ENCODE measurements at regions not wholly inside any gene's neighbourhood (a gene's known extent, or its start where the extent isn't known, plus 50 kb on each side); places are given as distances from the start of the nearest gene placed in this dataset.
"Not testable (repeated sequence)": the region's sequence is repeated elsewhere in the genome, so short reads cannot be mapped to it uniquely, and the experiment has no call there.

- no peak for DNase-seq (ENCODE audit: low read depth, low spot score)
- in situ Hi-C loops (cut with HindIII; ENCODE audit: low pct_unique_long_range_greater_than_20kb, low sequenced_read_pairs) = no loop called here
Observed at GRCh38 chr7:23927709-23928417, 217.8 kb downstream of the STK31 start.

GRCh38 chr7:23928418-23928775, 218.4 kb downstream of the STK31 start:
- in situ Hi-C loops (cut with HindIII; ENCODE audit: low pct_unique_long_range_greater_than_20kb, low sequenced_read_pairs) = no loop called here
- DNase-seq (ENCODE audit: low read depth, low spot score) = no peak

- in situ Hi-C loops (cut with HindIII; ENCODE audit: low pct_unique_long_range_greater_than_20kb, low sequenced_read_pairs) = no loop called here
- no peak for DNase-seq (ENCODE audit: low read depth, low spot score)
Observed at GRCh38 chr7:23930312-23930711, 220.3 kb downstream of the STK31 start.

GRCh38 chr7:23931633-23932032, 221.6 kb downstream of the STK31 start:
- DNase-seq (ENCODE audit: low read depth, low spot score) = no peak
- in situ Hi-C loops (cut with HindIII; ENCODE audit: low pct_unique_long_range_greater_than_20kb, low sequenced_read_pairs) = no loop called here

- no peak for DNase-seq (ENCODE audit: low read depth, low spot score)
- in situ Hi-C loops (cut with HindIII; ENCODE audit: low pct_unique_long_range_greater_than_20kb, low sequenced_read_pairs) = no loop called here
Observed at GRCh38 chr7:23938215-23938614, 228.2 kb downstream of the STK31 start.

GRCh38 chr7:23938937-23939552, 229.0 kb downstream of the STK31 start:
- peak; percentile 85 for DNase-seq (ENCODE audit: low read depth, low spot score)
- in situ Hi-C loops (cut with HindIII; ENCODE audit: low pct_unique_long_range_greater_than_20kb, low sequenced_read_pairs) = no loop called here

GRCh38 chr7:23939747-23940146, 229.7 kb downstream of the STK31 start:
- in situ Hi-C loops (cut with HindIII; ENCODE audit: low pct_unique_long_range_greater_than_20kb, low sequenced_read_pairs); DNase-seq (ENCODE audit: low read depth, low spot score): not testable (repeated sequence)

- in situ Hi-C loops (cut with HindIII; ENCODE audit: low pct_unique_long_range_greater_than_20kb, low sequenced_read_pairs) = no loop called here
- no peak for DNase-seq (ENCODE audit: low read depth, low spot score)
Observed at GRCh38 chr7:23941551-23941950, 231.5 kb downstream of the STK31 start.

GRCh38 chr7:23942032-23942431, 232.0 kb downstream of the STK31 start:
- in situ Hi-C loops (cut with HindIII; ENCODE audit: low pct_unique_long_range_greater_than_20kb, low sequenced_read_pairs) = no loop called here
- DNase-seq (ENCODE audit: low read depth, low spot score) = no peak

GRCh38 chr7:23944131-23944530, 234.1 kb downstream of the STK31 start:
- in situ Hi-C loops (cut with HindIII; ENCODE audit: low pct_unique_long_range_greater_than_20kb, low sequenced_read_pairs) = no loop called here
- no peak for DNase-seq (ENCODE audit: low read depth, low spot score)

GRCh38 chr7:23945472-23945871, 235.5 kb downstream of the STK31 start:
- DNase-seq (ENCODE audit: low read depth, low spot score) = no peak
- in situ Hi-C loops (cut with HindIII; ENCODE audit: low pct_unique_long_range_greater_than_20kb, low sequenced_read_pairs) = no loop called here

- DNase-seq (ENCODE audit: low read depth, low spot score) = peak; percentile 72
Observed at GRCh38 chr7:23955145-23955544, 245.1 kb downstream of the STK31 start.

GRCh38 chr7:23955600-23956149, 245.7 kb downstream of the STK31 start:
- in situ Hi-C loops (cut with HindIII; ENCODE audit: low pct_unique_long_range_greater_than_20kb, low sequenced_read_pairs) = no loop called here
- DNase-seq (ENCODE audit: low read depth, low spot score) = no peak

More at GRCh38 chr7:23955145-23955544, 245.1 kb downstream of the STK31 start:
- in situ Hi-C loops (cut with HindIII; ENCODE audit: low pct_unique_long_range_greater_than_20kb, low sequenced_read_pairs) = no loop called here

- no peak for DNase-seq (ENCODE audit: low read depth, low spot score)
- in situ Hi-C loops (cut with HindIII; ENCODE audit: low pct_unique_long_range_greater_than_20kb, low sequenced_read_pairs) = no loop called here
Observed at GRCh38 chr7:23956772-23957576, 247.0 kb downstream of the STK31 start.

GRCh38 chr7:23959821-23960220, 249.8 kb downstream of the STK31 start:
- DNase-seq (ENCODE audit: low read depth, low spot score) = no peak
- in situ Hi-C loops (cut with HindIII; ENCODE audit: low pct_unique_long_range_greater_than_20kb, low sequenced_read_pairs) = no loop called here

GRCh38 chr7:23960361-23960760, 250.3 kb downstream of the STK31 start:
- no peak for DNase-seq (ENCODE audit: low read depth, low spot score)
- in situ Hi-C loops (cut with HindIII; ENCODE audit: low pct_unique_long_range_greater_than_20kb, low sequenced_read_pairs) = no loop called here

- in situ Hi-C loops (cut with HindIII; ENCODE audit: low pct_unique_long_range_greater_than_20kb, low sequenced_read_pairs) = no loop called here
- DNase-seq (ENCODE audit: low read depth, low spot score) = no peak
Observed at GRCh38 chr7:23963461-23964165, 253.6 kb downstream of the STK31 start.

GRCh38 chr7:23964715-23965114, 254.7 kb downstream of the STK31 start:
- DNase-seq (ENCODE audit: low read depth, low spot score) = no peak
- in situ Hi-C loops (cut with HindIII; ENCODE audit: low pct_unique_long_range_greater_than_20kb, low sequenced_read_pairs) = no loop called here

Measured in SK-MEL-5 (cell line).